ENCODE measurements at regions not wholly inside any gene's neighbourhood (a gene's known extent, or its start where the extent isn't known, plus 50 kb on each side); places are given as distances from the start of the nearest gene placed in this dataset.

- Histone ChIP-seq H3K4me3 (no peak overlapping the region), H3K9me3 (replicated peaks; ENCODE audit: control insufficient read depth, insufficient read depth, low read depth, low read length) (no peaks in the 10 kb centered on the region), H4K20me1 (replicated peaks; ENCODE audit: control insufficient read depth, insufficient read depth, low read length) (no peaks in the 10 kb centered on the region), H3K4me1 (replicated peaks in 1 of 2; ENCODE audit: control insufficient read depth in 2 of 2, insufficient read depth in 2 of 2, low read length in 2 of 2) (peaks cover 0 to 28% of the 10 kb centered on the region in 2 experiments; a peak in 2 of 5 replicates), H3K27me3 (ENCODE audit: control insufficient read depth in 2 of 2, insufficient read depth in 2 of 2, low read length in 2 of 2) (no peaks in the 10 kb centered on the region), H3K36me3 (ENCODE audit: control insufficient read depth, insufficient read depth, low read length) (no peaks in the 10 kb centered on the region), H3K9ac (ENCODE audit: insufficient read depth in 1 of 2, low read depth in 2 of 2, low read length in 2 of 2) (no peak overlapping the region), H3K27ac (ENCODE audit: extremely low read depth, low read depth, low read length) (no peak overlapping the region), H3K9me1 (ENCODE audit: control insufficient read depth, insufficient read depth, low read length) (no peaks in the 10 kb centered on the region), H3K4me2 (ENCODE audit: insufficient read depth, low read length) (no peak overlapping the region), H3K79me2 (ENCODE audit: control insufficient read depth, insufficient read depth, low read length) (no peaks in the 10 kb centered on the region), H2AFZ (ENCODE audit: low read depth, low read length) (no peak overlapping the region)
- CTCF ChIA-PET (ENCODE audit: low intra/inter-chr PET ratio), result no interaction called here
- no TSS peak for BruUV-seq (replicated peaks)
- no peak for ATAC-seq
- no peak for DNase-seq (ENCODE audit: extremely low read depth in 1 of 4, low spot score in 3 of 4)
- WGBS (ENCODE audit: insufficient coverage, low coverage, missing lambda C conversion rate), result 52% methylated on average over 2 of the region's 2 CpGs
- FAIRE-seq, result no peak
- in situ Hi-C loops (cut with MboI), result no loop called here
- TF ChIP-seq ZNF764 (CRISPR knock-in tag; IDR thresholded peaks at IDR 0.05; ENCODE audit: low read depth) (no peak), ZBTB40 (IDR thresholded peaks at IDR 0.05) (peak; percentile 49; the same call in 1 of the 2 replicates), ZBTB40 (CRISPR knock-in tag; IDR thresholded peaks at IDR 0.05) (no peak)
- POLR2A ChIA-PET, result interaction anchor here (0.6 kb wide), 1 partner anchor 420 kb away, joined by 3 read pairs; no protein-coding TSS in a partner anchor
- intact Hi-C loops (cut with micrococcal nuclease), result no loop called here
Observed at GRCh38 chr10:7008645-7009044, 402.2 kb downstream of the SFMBT2 start.
